Keratinocyte (primary cell): ENCODE measurements at regions not wholly inside any gene's neighbourhood (a gene's known extent, or its start where the extent isn't known, plus 50 kb on each side); places are given as distances from the start of the nearest gene placed in this dataset.

Experiments used
- DNase-seq: peaks from one replicate; pipeline ENCODE4 v3.0.0-alpha.2; 2011; ENCODE audit warnings: low read depth, missing footprints, low spot score
- FAIRE-seq: peaks from 2 replicates; lab custom pipeline; 2011; peaks lifted over from hg19 to GRCh38; lab: Jason Lieb, UNC
- H2AFZ ChIP-seq: 2 replicates; pipeline ENCODE4 v1.6.0; 2012; ENCODE audit warnings: low read length, control low read depth, inconsistent platforms; ENCODE audit not compliant: control insufficient read depth
- H3K27ac ChIP-seq: 2 replicates; pipeline ENCODE4 v1.5.1; 2011; ENCODE audit warnings: low read length; ENCODE audit not compliant: control insufficient read depth, insufficient read depth
- H3K27me3 ChIP-seq: 3 replicates; pipeline ENCODE4 v1.6.0; 2011; ENCODE audit warnings: low read length; ENCODE audit not compliant: control insufficient read depth, insufficient read depth; ENCODE audit errors: extremely low read depth
- H3K36me3 ChIP-seq, 2 experiments: 2 replicates in 1 of 2; 3 replicates in 1 of 2; pipeline ENCODE4 v1.5.1; 2011; ENCODE audit warnings: low read length in 2 of 2, mild to moderate bottlenecking in 1 of 2; ENCODE audit not compliant: control insufficient read depth in 2 of 2, insufficient read depth in 2 of 2; ENCODE audit errors: extremely low read depth in 1 of 2
- H3K4me1 ChIP-seq: 3 replicates; pipeline ENCODE4 v1.5.1; 2011; ENCODE audit warnings: low read length; ENCODE audit not compliant: control insufficient read depth, insufficient read depth; ENCODE audit errors: extremely low read depth
- H3K4me2 ChIP-seq: 3 replicates; pipeline ENCODE4 v1.6.0; 2011; ENCODE audit warnings: low read depth, low read length; ENCODE audit not compliant: control insufficient read depth, insufficient read depth; ENCODE audit errors: extremely low read depth
- H3K4me3 ChIP-seq, 3 experiments: fragments of 200-600 bp in 1 of 3; sonication (generic) in 1 of 3; 2 replicates in 2 of 3; 3 replicates in 1 of 3; pipeline ENCODE4 v1.5.1; 2011 to 2016; ENCODE audit warnings: low read length in 3 of 3, mild to moderate bottlenecking in 3 of 3, control low read depth in 2 of 3, inconsistent platforms in 1 of 3, low read depth in 1 of 3, mixed read lengths in 1 of 3, mixed run types in 1 of 3, moderate library complexity in 1 of 3; ENCODE audit not compliant: control insufficient read depth in 2 of 3, insufficient read depth in 2 of 3; ENCODE audit errors: extremely low read depth in 1 of 3
- H3K79me2 ChIP-seq: 2 replicates; pipeline ENCODE4 v1.6.0; 2012; ENCODE audit warnings: low read length; ENCODE audit not compliant: control insufficient read depth, insufficient read depth
- H3K9ac ChIP-seq: 3 replicates; pipeline ENCODE4 v1.6.0; 2011; ENCODE audit warnings: low read length; ENCODE audit not compliant: control insufficient read depth, insufficient read depth; ENCODE audit errors: extremely low read depth
- H3K9me1 ChIP-seq: 3 replicates; pipeline ENCODE4 v1.6.0; 2011; ENCODE audit warnings: low read length; ENCODE audit not compliant: control insufficient read depth, insufficient read depth; ENCODE audit errors: extremely low read depth
- H3K9me3 ChIP-seq: 2 replicates; pipeline ENCODE4 v1.5.1; 2012; ENCODE audit warnings: low read depth, low read length; ENCODE audit not compliant: control insufficient read depth
- H4K20me1 ChIP-seq: 3 replicates; pipeline ENCODE4 v1.6.0; 2011; ENCODE audit warnings: low read length; ENCODE audit not compliant: control insufficient read depth, insufficient read depth; ENCODE audit errors: extremely low read depth
- EZH2 ChIP-seq: IDR thresholded peaks from one replicate; pipeline ENCODE4 v1.6.1; 2012; ENCODE audit warnings: inconsistent platforms, mild to moderate bottlenecking, low read length, moderate library complexity
- dilution Hi-C: fragments of 300-500 bp; cut with MboI; formaldehyde crosslinking; loops from one replicate; pipeline ENCODE4 v1.7.0; 2020; ENCODE audit warnings: low sequenced_read_pairs; ENCODE audit not compliant: extremely low pct_ligation_motif_present
- TF ChIP-seq, protein P1 (sequence below), 3 experiments: IDR thresholded peaks in 1 of 3; conservative IDR thresholded peaks in 1 of 3; optimal IDR thresholded peaks in 1 of 3; 2 replicates in 2 of 3; 3 replicates in 1 of 3; pipeline versions ENCODE3 to v1.5.1; 2011; ENCODE audit warnings: low read length in 3 of 3, mild to moderate bottlenecking in 3 of 3, moderate library complexity in 2 of 3, control low read depth in 1 of 3, inconsistent platforms in 1 of 3; ENCODE audit not compliant: insufficient read depth in 2 of 3; ENCODE audit errors: extremely low read depth in 1 of 3

DNA sequence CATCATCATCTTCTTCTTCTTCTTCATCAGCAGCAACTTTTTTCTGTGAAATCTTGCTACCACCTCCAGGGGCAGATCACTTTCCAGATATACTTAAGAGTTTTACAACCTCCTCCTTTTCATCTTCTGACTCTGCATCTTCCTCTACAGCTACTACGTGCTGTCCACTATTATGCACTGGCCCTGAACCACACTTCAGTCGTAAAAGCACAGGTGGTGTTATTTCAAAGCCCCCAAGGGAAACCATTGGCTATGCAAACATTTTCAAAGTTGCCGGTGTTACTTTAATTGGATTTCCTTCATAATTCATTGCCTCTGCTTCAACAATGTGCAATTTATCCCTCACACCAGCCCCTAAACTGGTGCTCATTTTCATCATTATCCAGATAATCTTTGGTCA, 75.0 kb downstream of the POLR1D start:
- no peaks in the 10 kb centered on the region for H3K9me3 ChIP-seq
- no peaks in the 10 kb centered on the region for H3K4me1 ChIP-seq
- no peak overlapping the region for H3K4me2 ChIP-seq
- FAIRE-seq (no peak), DNase-seq (no peak)
- dilution Hi-C loops = no loop called here
- no peak overlapping the region for H2AFZ ChIP-seq
- peaks cover 4% of the 10 kb centered on the region for H3K27me3 ChIP-seq
- no peaks in the 10 kb centered on the region for H3K9me1 ChIP-seq
- H3K27ac ChIP-seq = no peak overlapping the region
- H4K20me1 ChIP-seq = no peaks in the 10 kb centered on the region
- no peaks in the 10 kb centered on the region for H3K79me2 ChIP-seq
- no peak overlapping the region for H3K4me3 ChIP-seq
- no peak overlapping the region for H3K9ac ChIP-seq
- no peaks in the 10 kb centered on the region for H3K36me3 ChIP-seq
- TF ChIP-seq, protein P1, sequence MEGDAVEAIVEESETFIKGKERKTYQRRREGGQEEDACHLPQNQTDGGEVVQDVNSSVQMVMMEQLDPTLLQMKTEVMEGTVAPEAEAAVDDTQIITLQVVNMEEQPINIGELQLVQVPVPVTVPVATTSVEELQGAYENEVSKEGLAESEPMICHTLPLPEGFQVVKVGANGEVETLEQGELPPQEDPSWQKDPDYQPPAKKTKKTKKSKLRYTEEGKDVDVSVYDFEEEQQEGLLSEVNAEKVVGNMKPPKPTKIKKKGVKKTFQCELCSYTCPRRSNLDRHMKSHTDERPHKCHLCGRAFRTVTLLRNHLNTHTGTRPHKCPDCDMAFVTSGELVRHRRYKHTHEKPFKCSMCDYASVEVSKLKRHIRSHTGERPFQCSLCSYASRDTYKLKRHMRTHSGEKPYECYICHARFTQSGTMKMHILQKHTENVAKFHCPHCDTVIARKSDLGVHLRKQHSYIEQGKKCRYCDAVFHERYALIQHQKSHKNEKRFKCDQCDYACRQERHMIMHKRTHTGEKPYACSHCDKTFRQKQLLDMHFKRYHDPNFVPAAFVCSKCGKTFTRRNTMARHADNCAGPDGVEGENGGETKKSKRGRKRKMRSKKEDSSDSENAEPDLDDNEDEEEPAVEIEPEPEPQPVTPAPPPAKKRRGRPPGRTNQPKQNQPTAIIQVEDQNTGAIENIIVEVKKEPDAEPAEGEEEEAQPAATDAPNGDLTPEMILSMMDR (optimal IDR thresholded peaks at IDR 0.05 in 1 of 3, IDR thresholded peaks at IDR 0.05 in 1 of 3, conservative IDR thresholded peaks at IDR 0.05 in 1 of 3; ENCODE audit: extremely low read depth in 1 of 3, insufficient read depth in 2 of 3, low read length in 3 of 3) = no peak
- TF ChIP-seq EZH2 = no peak

DNA sequence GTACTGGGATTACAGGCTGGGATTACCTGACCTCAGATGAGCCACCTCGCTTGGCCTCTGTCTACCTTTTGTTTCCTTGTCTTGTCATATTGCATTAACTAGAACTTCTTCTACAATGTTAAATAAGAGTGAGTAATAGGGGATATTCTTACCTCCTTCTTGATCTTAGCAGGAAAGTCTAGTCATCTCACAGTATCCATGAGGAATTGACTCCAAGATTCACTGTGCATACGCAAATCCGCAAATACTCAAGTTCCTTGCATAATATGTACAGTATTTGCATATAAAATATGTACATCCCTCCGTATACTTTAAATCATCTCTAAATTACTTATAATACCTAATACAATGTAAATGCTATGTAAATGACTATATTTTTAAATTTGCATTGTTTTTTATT, 78.3 kb downstream of the POLR1D start:
- Histone ChIP-seq H3K4me2 (no peak overlapping the region), H3K27me3 (peaks cover 4% of the 10 kb centered on the region), H4K20me1 (no peaks in the 10 kb centered on the region), H3K9me3 (no peaks in the 10 kb centered on the region), H2AFZ (no peak overlapping the region), H3K9me1 (no peaks in the 10 kb centered on the region), H3K4me1 (no peaks in the 10 kb centered on the region), H3K27ac (no peak overlapping the region), H3K79me2 (no peaks in the 10 kb centered on the region), H3K4me3 (no peak overlapping the region), H3K9ac (no peak overlapping the region), H3K36me3 (no peaks in the 10 kb centered on the region)
- DNase-seq = no peak
- no peak for FAIRE-seq
- TF ChIP-seq, protein P1 (optimal IDR thresholded peaks at IDR 0.05 in 1 of 3, IDR thresholded peaks at IDR 0.05 in 1 of 3, conservative IDR thresholded peaks at IDR 0.05 in 1 of 3; ENCODE audit: extremely low read depth in 1 of 3, insufficient read depth in 2 of 3, low read length in 3 of 3) = no peak
- no peak for TF ChIP-seq EZH2
- dilution Hi-C loops = no loop called here
